AG09309 (cell line): ENCODE measurements at regions not wholly inside any gene's neighbourhood (a gene's known extent, or its start where the extent isn't known, plus 50 kb on each side); places are given as distances from the start of the nearest gene placed in this dataset.

Source experiments
- DNase-seq: peaks from one replicate; pipeline ENCODE4 v3.0.0-alpha.2; 2010; ENCODE audit warnings: low read depth
- H3K4me3 ChIP-seq: 2 replicates; pipeline ENCODE4 v1.5.1; 2011; ENCODE audit warnings: mild to moderate bottlenecking, low read depth, low read length, moderate library complexity; ENCODE audit not compliant: control insufficient read depth
- TF ChIP-seq, protein P1 (sequence below): IDR thresholded peaks from 2 replicates; pipeline ENCODE4 v1.5.1; 2011; ENCODE audit warnings: mild to moderate bottlenecking, low read depth, low read length, inconsistent platforms; ENCODE audit not compliant: insufficient read depth, control insufficient read depth; ENCODE audit errors: missing control alignments

GRCh38 chr18:34965566-34965965 is 75.6 kb upstream of the MAPRE2 start:
- TF ChIP-seq, protein P1, sequence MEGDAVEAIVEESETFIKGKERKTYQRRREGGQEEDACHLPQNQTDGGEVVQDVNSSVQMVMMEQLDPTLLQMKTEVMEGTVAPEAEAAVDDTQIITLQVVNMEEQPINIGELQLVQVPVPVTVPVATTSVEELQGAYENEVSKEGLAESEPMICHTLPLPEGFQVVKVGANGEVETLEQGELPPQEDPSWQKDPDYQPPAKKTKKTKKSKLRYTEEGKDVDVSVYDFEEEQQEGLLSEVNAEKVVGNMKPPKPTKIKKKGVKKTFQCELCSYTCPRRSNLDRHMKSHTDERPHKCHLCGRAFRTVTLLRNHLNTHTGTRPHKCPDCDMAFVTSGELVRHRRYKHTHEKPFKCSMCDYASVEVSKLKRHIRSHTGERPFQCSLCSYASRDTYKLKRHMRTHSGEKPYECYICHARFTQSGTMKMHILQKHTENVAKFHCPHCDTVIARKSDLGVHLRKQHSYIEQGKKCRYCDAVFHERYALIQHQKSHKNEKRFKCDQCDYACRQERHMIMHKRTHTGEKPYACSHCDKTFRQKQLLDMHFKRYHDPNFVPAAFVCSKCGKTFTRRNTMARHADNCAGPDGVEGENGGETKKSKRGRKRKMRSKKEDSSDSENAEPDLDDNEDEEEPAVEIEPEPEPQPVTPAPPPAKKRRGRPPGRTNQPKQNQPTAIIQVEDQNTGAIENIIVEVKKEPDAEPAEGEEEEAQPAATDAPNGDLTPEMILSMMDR = no peak
- H3K4me3 ChIP-seq = no peak overlapping the region
- DNase-seq = no peak

- TF ChIP-seq, protein P1 = no peak
- no peak for DNase-seq
- no peak overlapping the region for H3K4me3 ChIP-seq
These were observed 71.1 kb upstream of the MAPRE2 start for GRCh38 chr18:34970106-34970505.

GRCh38 chr18:34971313-34971712 is 69.9 kb upstream of the MAPRE2 start:
- TF ChIP-seq, protein P1 = no peak
- H3K4me3 ChIP-seq = no peak overlapping the region
- DNase-seq = peak; percentile 3

DNA sequence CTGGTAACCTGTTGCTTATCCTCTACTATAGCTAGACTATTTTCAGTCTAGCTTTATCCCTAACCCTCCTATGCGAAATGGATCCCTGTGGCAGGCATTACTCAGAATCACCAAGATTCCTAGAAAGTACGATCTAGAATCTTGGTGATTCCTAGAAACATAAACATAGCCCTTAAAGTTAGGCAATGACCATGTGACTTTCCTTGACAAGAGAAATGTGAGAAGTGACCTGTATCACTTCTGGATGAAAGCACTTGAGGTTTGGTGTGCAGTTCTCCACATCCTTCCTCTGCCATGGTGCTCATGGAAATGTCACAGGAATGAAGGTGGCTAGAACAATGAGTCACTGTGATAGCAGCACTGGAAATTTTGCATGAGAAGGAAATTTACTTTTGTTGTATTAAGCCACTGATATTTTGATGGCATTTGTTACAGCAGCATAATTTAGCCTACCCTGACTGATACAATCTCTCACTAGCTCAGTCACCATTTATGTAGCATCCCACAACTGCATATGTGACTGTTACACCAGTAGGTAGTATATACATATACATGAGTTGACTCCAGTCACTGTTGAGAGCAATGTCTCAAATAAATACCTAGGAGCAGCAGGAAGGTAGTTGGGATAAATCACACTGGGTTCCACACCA is 68.3 kb upstream of the MAPRE2 start:
- no peak for DNase-seq
- TF ChIP-seq, protein P1 = no peak
- H3K4me3 ChIP-seq = no peak overlapping the region

DNA sequence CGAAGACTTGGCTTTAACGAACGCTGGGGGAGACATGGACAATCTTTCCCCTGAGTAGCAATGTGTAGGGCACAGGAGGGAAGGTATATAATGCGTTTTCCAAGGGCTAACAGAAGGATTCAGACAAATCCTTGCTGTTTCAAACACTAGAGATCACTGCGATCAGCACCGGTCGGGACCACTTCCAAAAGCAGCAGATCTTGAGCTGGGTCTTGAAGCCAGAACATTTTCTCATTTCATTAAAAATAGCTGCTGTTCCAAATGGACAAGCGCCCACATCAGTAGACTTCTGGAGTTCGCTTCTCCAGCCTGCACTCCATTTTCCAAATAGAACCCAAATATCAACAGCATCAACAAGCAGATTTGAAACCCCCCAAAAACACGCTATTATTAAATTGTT is 65.1 kb upstream of the MAPRE2 start:
- H3K4me3 ChIP-seq = no peak overlapping the region
- TF ChIP-seq, protein P1 = no peak
- DNase-seq = no peak

GRCh38 chr18:34976534-34976898 is 64.7 kb upstream of the MAPRE2 start:
- no peak for DNase-seq
- TF ChIP-seq, protein P1 = no peak
- H3K4me3 ChIP-seq = peak overlapping the region; percentile 74
